HepG2 (cell line): ENCODE measurements at regions not wholly inside any gene's neighbourhood (a gene's known extent, or its start where the extent isn't known, plus 50 kb on each side); places are given as distances from the start of the nearest gene placed in this dataset.

Experiments used
- ATAC-seq: fragments of 200-7000 bp; cut with Tn5 transposase; 3 replicates; pipeline ENCODE4 v1.9.1; 2020; ENCODE audit warnings: mild to moderate bottlenecking, moderate library complexity
- BruUV-seq: library from RNA; stranded (reverse); fragments of 400-500 nt; replicated peaks from 2 replicates; lab custom pipeline; 2021; lab: Mats Ljungman, UMichigan
- CTCF ChIA-PET: fragments of 300-600 bp; formaldehyde crosslinking; extraction: SDS; loops from one replicate; lab custom pipeline; 2021; ENCODE audit warnings: low total read pairs, inconsistent platforms, low intra/inter-chr PET ratio; lab: Yijun Ruan, JAX
- POLR2A ChIA-PET: fragments of 350-600 bp; sonication (Branson Sonifier 250); formaldehyde crosslinking; loops from one replicate; lab custom pipeline; 2020; ENCODE audit warnings: antibody characterized with exemption, inconsistent platforms; lab: Yijun Ruan, JAX
- DNase-seq: peaks from one replicate; pipeline ENCODE4 v3.0.0-alpha.2; 2015; ENCODE audit warnings: low spot score
- FAIRE-seq: peaks from 3 replicates; lab custom pipeline; 2011; peaks lifted over from hg19 to GRCh38; lab: Jason Lieb, UNC
- H2AFZ ChIP-seq: one replicate; pipeline ENCODE4 v1.6.1; 2011; ENCODE audit warnings: low read length, inconsistent platforms
- H3K27ac ChIP-seq: fragments of 300-600 bp; 3 replicates; pipeline ENCODE4 v1.8.0; 2011; ENCODE audit warnings: mixed run types, mild to moderate bottlenecking, mixed read lengths, low read length, inconsistent platforms; ENCODE audit not compliant: insufficient read depth; ENCODE audit errors: extremely low read length
- H3K27me3 ChIP-seq, 2 experiments: fragments of 200-600 bp in 1 of 2; 2 replicates in 1 of 2; 3 replicates in 1 of 2; pipeline versions ENCODE4 v1.6.0 to v1.8.0; 2011; ENCODE audit warnings: low read length in 2 of 2, mild to moderate bottlenecking in 2 of 2, moderate library complexity in 2 of 2, inconsistent platforms in 1 of 2; ENCODE audit not compliant: insufficient read depth in 2 of 2, control insufficient read depth in 1 of 2
- H3K36me3 ChIP-seq, 2 experiments: fragments of 200-600 bp in 1 of 2; replicated peaks in 1 of 2; 2 replicates in 1 of 2; 3 replicates in 1 of 2; pipeline versions ENCODE4 v1.5.1 to v1.8.0; 2011; ENCODE audit warnings: low read length in 2 of 2, inconsistent platforms in 1 of 2; ENCODE audit not compliant: insufficient read depth in 2 of 2, control insufficient read depth in 1 of 2
- H3K4me1 ChIP-seq: 2 replicates; pipeline ENCODE4 v1.5.1; 2012; ENCODE audit warnings: low read length, inconsistent platforms; ENCODE audit not compliant: insufficient read depth
- H3K4me2 ChIP-seq: 2 replicates; pipeline ENCODE4 v1.6.0; 2011; ENCODE audit warnings: low read depth, low read length, inconsistent platforms
- H3K4me3 ChIP-seq, 3 experiments: fragments of 200-600 bp in 1 of 3; sonication (generic), shearing (Covaris generic) in 1 of 3; replicated peaks in 1 of 3; 2 replicates each; pipeline ENCODE4 v1.5.1; 2011 to 2016; ENCODE audit warnings: low read length in 3 of 3, inconsistent platforms in 2 of 3, low read depth in 2 of 3, mild to moderate bottlenecking in 2 of 3, control low read depth in 1 of 3, mixed read lengths in 1 of 3; ENCODE audit not compliant: insufficient read depth in 1 of 3
- H3K79me2 ChIP-seq: one replicate; pipeline ENCODE4 v1.6.1; 2011; ENCODE audit warnings: low read length, inconsistent platforms; ENCODE audit not compliant: insufficient read depth
- H3K9ac ChIP-seq: 2 replicates; pipeline ENCODE4 v1.6.0; 2011; ENCODE audit warnings: mild to moderate bottlenecking, low read depth, low read length, inconsistent platforms; ENCODE audit not compliant: insufficient read depth
- H3K9me3 ChIP-seq: 2 replicates; pipeline ENCODE4 v1.5.1; 2012; ENCODE audit warnings: mild to moderate bottlenecking, low read length
- H4K20me1 ChIP-seq: 2 replicates; pipeline ENCODE4 v1.6.0; 2011; ENCODE audit warnings: inconsistent platforms, mild to moderate bottlenecking, low read length, moderate library complexity; ENCODE audit not compliant: insufficient read depth
- CHD2 ChIP-seq: IDR thresholded peaks from 2 replicates; pipeline ENCODE4 v1.6.1; 2011; ENCODE audit warnings: low read depth, low read length, improper control_type of control experiment
- CREBL2 ChIP-seq: sonication (generic); formaldehyde crosslinking; IDR thresholded peaks from 2 replicates; pipeline ENCODE4 v1.8.1; 2023; ENCODE audit warnings: missing genetic modification reagents, mild to moderate bottlenecking, borderline replicate concordance
- HMGXB4 ChIP-seq, 2 experiments: sonication (generic) in 1 of 2; formaldehyde crosslinking in 1 of 2; IDR thresholded peaks; 2 replicates each; pipeline versions ENCODE4 v1.4.0 to v1.6.1; 2018 to 2020; ENCODE audit warnings: missing genetic modification reagents in 2 of 2, borderline replicate concordance in 1 of 2, low read depth in 1 of 2, mild to moderate bottlenecking in 1 of 2, missing biosample characterization in 1 of 2
- MLLT10 ChIP-seq: sonication (generic); formaldehyde crosslinking; IDR thresholded peaks from 2 replicates; pipeline ENCODE4 v1.4.0; 2020; ENCODE audit warnings: missing genetic modification reagents
- NR2F6 ChIP-seq, 2 experiments: IDR thresholded peaks; 2 replicates each; pipeline ENCODE4 v1.6.1; 2016; ENCODE audit warnings: antibody characterized with exemption in 1 of 2, mild to moderate bottlenecking in 1 of 2
- TAF1 ChIP-seq: sonication (generic); formaldehyde crosslinking; IDR thresholded peaks from 2 replicates; pipeline ENCODE4 v1.4.0; 2020; ENCODE audit warnings: missing genetic modification reagents
- TEAD2 ChIP-seq: sonication (generic); formaldehyde crosslinking; IDR thresholded peaks from 2 replicates; pipeline ENCODE4 v1.9.0; 2021; ENCODE audit warnings: missing genetic modification reagents
- TFAP4 ChIP-seq: sonication (generic); IDR thresholded peaks from 2 replicates; pipeline ENCODE4 v1.6.1; 2016; ENCODE audit warnings: low read depth, borderline replicate concordance
- ZNF343 ChIP-seq: sonication (generic); formaldehyde crosslinking; IDR thresholded peaks from 2 replicates; pipeline ENCODE4 v1.4.0; 2020; ENCODE audit warnings: mild to moderate bottlenecking, missing genetic modification reagents
- WGBS: methylation state at CpG from one replicate; pipeline ENCODE4 v1.1.6; 2017; ENCODE audit warnings: low lambda C conversion rate; 5-methylcytosine and 5-hydroxymethylcytosine counted together
- in situ Hi-C: cut with HindIII; loops from 2 replicates; pipeline ENCODE4 v1.10.0; 2017; ENCODE audit warnings: low pct_unique_long_range_greater_than_20kb; ENCODE audit not compliant: extremely low pct_ligation_motif_present
- intact Hi-C: fragments of 100-400 bp; cut with micrococcal nuclease; formaldehyde crosslinking; loops from one replicate; pipeline ENCODE4 v1.10.0; 2022; ENCODE audit not compliant: unreplicated experiment

- 32% methylated on average over 3 of the region's 3 CpGs for WGBS
- peaks cover 11% of the 10 kb centered on the region for H3K4me1 ChIP-seq
- in situ Hi-C loops (no loop called here), intact Hi-C loops (no loop called here)
- no peaks in the 10 kb centered on the region for H3K27me3 ChIP-seq
- DNase-seq (no peak), FAIRE-seq (no peak), ATAC-seq (no peak)
- H3K79me2 ChIP-seq, result no peaks in the 10 kb centered on the region
- H3K9me3 ChIP-seq, result no peaks in the 10 kb centered on the region
- H3K4me2 ChIP-seq, result no peak overlapping the region
- H2AFZ ChIP-seq, result no peak overlapping the region
- no TSS peak for BruUV-seq
- H3K9ac ChIP-seq, result no peak overlapping the region
- no peaks in the 10 kb centered on the region for H4K20me1 ChIP-seq
- POLR2A ChIA-PET, result no interaction called here
- TF ChIP-seq MLLT10 (no peak), CHD2 (no peak), TFAP4 (no peak), TEAD2 (no peak), CREBL2 (no peak), HMGXB4 (CRISPR knock-in tag; IDR thresholded peaks at IDR 0.05; ENCODE audit: borderline replicate concordance in 1 of 2, low read depth in 1 of 2) (no peak), ZNF343 (CRISPR knock-in tag) (no peak), NR2F6 (IDR thresholded peaks at IDR 0.05) (no peak), NR2F6 (CRISPR knock-in tag; IDR thresholded peaks at IDR 0.05) (no peak), TAF1 (CRISPR knock-in tag) (no peak)
- no peaks in the 10 kb centered on the region for H3K36me3 ChIP-seq
- CTCF ChIA-PET, result no interaction called here
- no peak overlapping the region for H3K27ac ChIP-seq
- H3K4me3 ChIP-seq, result no peak overlapping the region
These were observed 55.0 kb upstream of the PTGFRN start for GRCh38 chr1:116854716-116855115.
